Middle frontal gyrus (tissue), 1 donor: ENCODE measurements at regions not wholly inside any gene's neighbourhood (a gene's known extent, or its start where the extent isn't known, plus 50 kb on each side); places are given as distances from the start of the nearest gene placed in this dataset.

Experiments
- DNase-seq: peaks from one replicate; pipeline ENCODE4 v3.0.0-alpha.2; 2015; ENCODE audit warnings: low spot score; ENCODE audit errors: extremely low spot score

GRCh38 chr22:27216444-27216843 is 559.1 kb downstream of the MIAT start:
- DNase-seq: no peak

- DNase-seq: no peak
Measured at GRCh38 chr22:27217154-27217553, 559.8 kb downstream of the MIAT start.

- no peak for DNase-seq
Measured at GRCh38 chr22:27218012-27218920, 560.9 kb downstream of the MIAT start.

GRCh38 chr22:27219036-27219435 is 561.6 kb downstream of the MIAT start:
- DNase-seq: no peak

GRCh38 chr22:27220339-27220738 is 563.0 kb downstream of the MIAT start:
- DNase-seq: no peak

GRCh38 chr22:27222178-27222577 is 564.8 kb downstream of the MIAT start:
- DNase-seq: no peak

GRCh38 chr22:27223317-27224177 is 566.2 kb downstream of the MIAT start:
- DNase-seq: no peak

- DNase-seq: no peak
Measured at GRCh38 chr22:27224485-27225374, 567.3 kb downstream of the MIAT start.

GRCh38 chr22:27226666-27227065 is 569.3 kb downstream of the MIAT start:
- DNase-seq: no peak

- no peak for DNase-seq
Measured at GRCh38 chr22:27228771-27229170, 571.4 kb downstream of the MIAT start.

- DNase-seq: no peak
Measured at GRCh38 chr22:27230189-27230588, 571.4 kb downstream of the MN1 start.

GRCh38 chr22:27231266-27231665 is 570.3 kb downstream of the MN1 start:
- DNase-seq: no peak

- DNase-seq: no peak
Measured at GRCh38 chr22:27232077-27232476, 569.5 kb downstream of the MN1 start.

GRCh38 chr22:27237080-27237741 is 564.3 kb downstream of the MN1 start:
- no peak for DNase-seq

GRCh38 chr22:27238935-27239510 is 562.5 kb downstream of the MN1 start:
- DNase-seq: no peak

GRCh38 chr22:27239520-27239919 is 562.0 kb downstream of the MN1 start:
- DNase-seq: no peak

GRCh38 chr22:27240298-27241075 is 561.1 kb downstream of the MN1 start:
- no peak for DNase-seq

- DNase-seq: no peak
Measured at GRCh38 chr22:27241430-27242321, 559.9 kb downstream of the MN1 start.

- DNase-seq: no peak
Measured at GRCh38 chr22:27242474-27242873, 559.1 kb downstream of the MN1 start.
